Tibial nerve (tissue), 3 donors: ENCODE measurements at regions not wholly inside any gene's neighbourhood (a gene's known extent, or its start where the extent isn't known, plus 50 kb on each side); places are given as distances from the start of the nearest gene placed in this dataset.

ENCODE experiments used
- CTCF ChIP-seq, 5 experiments: fragments of 200-600 bp in 3 of 5; fragments of 450-650 bp in 2 of 5; sonication (generic) in 3 of 5; IDR thresholded peaks; one replicate each; pipeline ENCODE4 v1.5.1; 2016 to 2019; ENCODE audit warnings: antibody characterized with exemption in 5 of 5, mild to moderate bottlenecking in 3 of 5, moderate library complexity in 2 of 5
- POLR2A ChIP-seq, 2 donors: fragments of 450-650 bp; IDR thresholded peaks; one replicate each; pipeline ENCODE4 v1.6.1; 2017; ENCODE audit warnings: antibody characterized with exemption in 2 of 2, mild to moderate bottlenecking in 2 of 2, moderate library complexity in 2 of 2

GRCh38 chr4:24278693-24279092, 305.7 kb downstream of the DHX15 start:
- no peak for TF ChIP-seq CTCF (IDR thresholded peaks at IDR 0.05)
- no peak for TF ChIP-seq POLR2A (IDR thresholded peaks at IDR 0.05)
